HG03565 (cell line): ENCODE measurements at regions not wholly inside any gene's neighbourhood (a gene's known extent, or its start where the extent isn't known, plus 50 kb on each side); places are given as distances from the start of the nearest gene placed in this dataset.

ENCODE experiments used
- ATAC-seq: cut with Tn5 transposase; IDR thresholded peaks from one replicate; pipeline ENCODE4 v1.9.1; 2021; ENCODE audit warnings: mild to moderate bottlenecking, moderate library complexity; ENCODE audit not compliant: unreplicated experiment

DNA sequence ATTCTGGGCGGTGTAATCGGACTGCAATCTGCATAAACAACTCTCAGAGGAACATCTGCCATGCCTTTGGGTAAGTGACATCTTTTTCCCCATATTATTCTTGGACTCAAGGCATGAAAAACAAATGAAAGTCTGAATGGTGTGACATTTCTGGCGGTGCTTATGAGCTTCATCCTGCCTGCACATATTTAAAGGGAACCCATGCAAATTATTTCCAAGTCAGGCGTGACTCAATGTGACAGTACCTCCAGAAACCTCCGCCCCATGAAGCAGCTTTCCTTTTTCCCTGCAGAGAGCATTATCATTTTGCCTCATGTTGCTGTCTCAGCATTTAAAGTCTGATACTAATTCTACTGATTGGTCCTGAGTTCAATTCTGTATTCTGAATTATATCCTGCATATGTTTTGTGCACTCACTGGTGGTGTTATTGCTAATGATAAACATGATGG is 585.4 kb downstream of the SNAPC1 start:
- no peak for ATAC-seq

DNA sequence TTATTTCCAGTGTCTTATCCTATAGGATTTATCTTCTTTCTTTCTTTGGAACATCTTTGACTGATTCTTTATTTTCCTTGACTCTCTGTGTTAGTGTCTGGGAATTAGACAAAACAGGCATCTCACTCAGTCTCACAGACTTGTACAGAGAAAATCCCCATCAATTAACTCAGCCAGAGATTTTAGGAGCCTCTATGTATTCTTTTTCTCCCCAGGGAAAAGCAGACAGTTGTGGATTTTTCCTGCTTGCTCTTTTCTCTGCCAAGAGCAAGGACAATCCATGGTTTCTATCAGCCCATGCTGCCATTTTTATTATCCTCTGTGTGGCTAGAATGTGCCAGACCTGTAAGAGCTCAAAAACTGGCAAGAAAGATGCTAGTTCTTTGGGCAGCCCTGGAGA is 595.1 kb downstream of the SNAPC1 start:
- ATAC-seq = no peak

DNA sequence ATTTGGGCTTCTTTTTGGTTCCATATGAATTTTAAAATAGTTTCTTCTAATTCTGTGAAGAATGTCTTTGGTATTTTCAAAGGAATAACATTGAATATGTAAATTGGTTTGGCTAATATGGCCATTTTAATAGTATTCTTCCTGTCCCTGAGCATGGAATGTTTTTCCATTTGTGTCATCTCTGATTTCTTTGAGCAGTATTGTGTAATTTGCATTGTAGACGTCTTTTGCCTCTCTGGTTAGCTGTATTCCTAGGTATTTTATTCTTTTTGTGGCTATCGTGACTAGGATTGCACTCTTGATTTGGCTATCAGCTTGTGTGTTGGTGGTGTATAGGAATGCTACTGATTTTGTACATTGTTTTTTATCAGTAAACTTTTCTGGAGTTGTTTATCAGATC is 601.9 kb downstream of the SNAPC1 start:
- no peak for ATAC-seq

DNA sequence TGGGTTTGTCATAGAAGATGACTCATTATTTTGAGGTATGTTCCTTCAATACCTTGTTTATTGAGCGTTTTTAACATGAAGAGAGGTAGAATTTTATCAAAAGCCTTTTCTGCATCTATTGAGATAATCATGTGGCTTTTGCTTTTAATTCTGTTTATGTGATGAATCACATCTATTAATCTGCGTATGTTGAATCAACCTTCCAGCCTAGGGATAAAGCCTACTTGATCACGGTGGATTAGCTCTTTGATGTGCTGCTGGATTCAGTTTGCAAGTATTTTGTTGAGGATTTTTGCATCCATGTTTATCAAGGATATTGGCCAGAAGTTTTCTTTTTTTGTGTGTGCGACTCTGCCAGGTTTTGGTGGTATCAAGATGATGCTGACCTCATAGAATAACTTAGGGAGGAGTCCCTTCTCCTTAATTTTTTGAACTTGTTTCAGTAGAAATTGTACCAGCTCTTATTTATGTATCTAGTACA is 602.6 kb downstream of the SNAPC1 start:
- no peak for ATAC-seq

DNA sequence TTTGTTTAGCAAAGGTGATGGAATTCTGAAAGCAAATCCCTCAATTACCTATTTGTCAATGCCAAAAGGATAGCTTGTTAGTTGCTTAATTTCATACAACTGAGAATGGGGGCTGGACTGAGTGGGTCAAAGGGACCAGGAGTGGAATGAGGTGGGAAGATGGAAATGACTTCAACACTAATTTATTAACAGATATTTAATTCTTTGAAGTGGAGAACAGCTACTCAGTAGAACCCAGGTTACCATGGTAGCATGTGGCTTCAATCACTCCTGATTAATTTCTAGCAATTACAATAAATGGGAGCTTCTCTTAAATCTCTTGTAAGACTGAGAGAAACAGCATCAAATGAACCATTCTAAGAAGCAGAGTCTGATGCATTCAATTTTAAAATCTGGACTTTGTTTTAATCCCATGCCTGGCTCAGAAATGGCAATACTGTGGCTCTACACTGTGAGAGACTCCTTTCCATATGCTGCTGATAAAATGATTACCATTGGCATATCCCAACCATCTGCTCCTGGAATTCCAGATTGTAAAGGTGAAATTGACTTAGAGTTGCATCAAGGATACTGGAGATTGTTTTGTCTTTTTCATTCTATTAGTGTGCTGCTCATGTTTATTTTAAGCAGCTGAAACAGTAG is 607.8 kb downstream of the SNAPC1 start:
- ATAC-seq = no peak

DNA sequence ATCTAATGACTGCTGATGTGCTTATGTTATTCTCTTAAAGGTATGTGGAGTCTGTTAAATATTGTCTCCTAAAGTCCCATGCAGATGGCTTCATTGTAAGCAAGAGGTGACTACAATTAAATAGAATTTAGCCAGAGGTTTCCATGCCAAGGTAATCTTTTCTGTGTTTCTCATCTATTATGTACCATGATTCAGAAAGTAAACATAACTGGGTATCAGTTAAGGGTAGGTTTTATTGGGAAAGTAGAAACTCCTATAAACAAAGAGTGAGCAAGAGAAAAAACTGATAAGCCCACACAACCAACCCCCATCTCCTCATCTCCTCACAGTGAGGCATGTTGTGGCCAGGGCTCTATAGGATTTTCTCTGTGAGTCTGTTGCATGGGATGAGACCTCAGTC is 611.7 kb downstream of the SNAPC1 start:
- no peak for ATAC-seq

DNA sequence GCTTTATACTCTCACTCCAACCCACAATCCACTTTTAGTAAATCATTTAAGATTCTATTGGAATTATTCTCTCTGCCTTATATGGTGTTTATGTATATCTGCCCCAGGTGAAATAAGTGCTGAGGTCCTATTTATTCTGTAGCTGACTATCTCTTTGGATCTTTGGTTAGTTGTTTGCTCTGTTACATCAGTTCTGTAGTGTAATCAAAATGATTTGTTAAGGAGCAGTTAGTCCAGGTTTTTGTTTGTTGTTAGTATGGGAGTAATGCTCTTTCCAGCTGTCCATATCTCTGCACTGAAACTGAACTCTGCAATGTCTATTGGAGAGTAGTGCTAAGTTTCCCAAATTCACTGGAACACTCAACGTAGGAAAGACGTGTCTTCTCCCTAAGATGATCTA is 615.8 kb downstream of the SNAPC1 start:
- no peak for ATAC-seq

DNA sequence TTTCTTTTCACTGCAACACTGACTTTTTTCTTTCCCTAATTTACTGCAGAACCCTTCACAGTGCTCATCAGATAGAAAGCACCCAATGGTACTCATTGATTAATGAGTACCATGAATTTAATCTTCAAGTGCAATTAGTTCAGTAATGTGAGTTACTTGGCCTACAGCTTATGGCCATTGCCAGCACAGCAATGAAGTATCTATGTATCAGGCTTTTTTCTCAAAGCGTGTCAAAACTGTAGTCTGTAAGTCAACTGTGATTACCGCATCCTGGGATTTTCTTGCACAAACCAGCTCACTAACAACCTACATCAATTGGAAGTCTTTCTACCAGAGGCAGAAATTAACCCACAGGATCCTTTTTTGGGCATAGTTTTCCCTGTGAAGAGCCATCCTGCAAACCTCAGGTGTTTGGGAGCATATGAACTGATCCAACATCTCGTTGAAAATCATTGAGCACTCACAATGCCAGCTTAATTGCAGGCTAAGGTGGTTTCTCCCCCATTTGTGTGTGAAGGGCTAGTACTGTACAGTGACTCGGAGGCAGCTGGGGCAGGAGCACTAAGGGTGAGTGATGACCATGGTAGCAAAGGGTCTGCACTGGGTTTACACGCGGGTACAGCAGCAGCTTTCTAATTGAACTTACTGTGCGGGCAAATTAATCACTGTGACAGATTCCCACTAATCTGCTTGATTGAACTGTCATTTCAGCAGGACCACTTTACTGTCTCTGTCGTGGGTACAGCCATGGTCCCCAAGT is 619.3 kb downstream of the SNAPC1 start:
- no peak for ATAC-seq

DNA sequence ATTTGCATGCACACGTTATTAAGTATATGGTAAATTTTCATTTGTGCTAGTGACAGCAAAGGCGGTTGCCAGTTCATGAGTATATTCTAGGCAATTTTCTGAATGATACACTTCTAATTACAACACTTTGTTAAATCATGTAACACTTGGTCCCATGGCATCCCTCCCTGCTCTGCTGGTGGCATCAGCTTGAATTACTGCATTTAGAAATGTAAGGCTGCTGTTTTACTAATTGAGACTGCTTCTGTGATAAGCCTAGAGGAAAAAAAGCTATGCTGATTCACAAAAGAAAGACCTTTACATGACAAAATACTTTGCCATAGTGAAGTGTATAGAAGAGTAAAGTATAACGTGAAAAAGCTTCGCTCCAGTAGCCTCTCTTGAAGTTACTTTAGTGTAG is 636.1 kb downstream of the KCNH5 start:
- no peak for ATAC-seq

DNA sequence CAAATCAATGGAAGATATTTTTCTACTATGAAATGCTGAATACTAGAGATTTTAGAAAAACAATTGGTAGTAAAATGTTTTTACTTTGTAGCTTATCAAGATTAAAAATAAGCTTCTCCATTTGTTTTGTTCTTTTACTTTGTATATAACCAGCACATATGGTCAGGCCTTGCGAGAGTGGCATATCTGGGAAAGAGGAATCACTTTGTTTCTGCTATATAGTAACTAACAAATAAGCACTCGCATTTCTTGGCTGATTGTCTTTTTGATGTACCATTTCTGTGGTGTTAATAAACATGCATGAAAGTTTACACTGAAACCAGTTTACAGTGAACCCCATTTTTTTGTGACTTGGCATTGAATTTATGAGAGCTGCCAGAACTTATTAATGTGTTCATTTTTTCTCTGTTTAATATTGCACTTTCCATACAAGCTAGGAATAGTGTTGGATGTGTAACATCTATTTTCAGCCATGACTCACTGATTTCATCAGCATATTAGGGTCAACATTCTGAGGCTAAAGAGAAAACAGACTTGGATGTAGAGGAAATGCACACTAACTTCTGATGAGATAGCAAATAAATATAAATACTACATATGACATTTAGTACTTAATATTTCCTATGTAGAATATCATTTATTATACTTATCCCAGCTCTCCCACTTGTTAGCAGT is 635.5 kb downstream of the KCNH5 start:
- ATAC-seq = no peak

DNA sequence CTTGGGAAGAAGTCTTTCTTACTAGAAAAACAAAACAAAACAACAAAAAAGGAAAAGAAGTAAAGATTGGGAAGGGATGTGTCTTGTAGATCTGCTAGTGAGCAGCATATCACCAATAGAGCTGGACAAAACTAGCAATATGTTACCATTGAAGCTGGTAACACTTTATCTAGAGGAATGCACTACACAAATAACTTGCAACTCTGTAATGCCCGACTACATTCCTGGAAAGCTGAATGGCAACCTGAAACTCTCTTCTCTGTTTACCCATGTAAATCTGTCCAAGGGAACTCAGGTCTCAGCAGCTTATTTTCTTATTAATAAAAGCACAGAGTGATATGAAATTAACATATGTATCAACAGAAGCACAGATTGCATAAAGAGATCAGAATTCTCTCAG is 624.4 kb downstream of the KCNH5 start:
- ATAC-seq = no peak

DNA sequence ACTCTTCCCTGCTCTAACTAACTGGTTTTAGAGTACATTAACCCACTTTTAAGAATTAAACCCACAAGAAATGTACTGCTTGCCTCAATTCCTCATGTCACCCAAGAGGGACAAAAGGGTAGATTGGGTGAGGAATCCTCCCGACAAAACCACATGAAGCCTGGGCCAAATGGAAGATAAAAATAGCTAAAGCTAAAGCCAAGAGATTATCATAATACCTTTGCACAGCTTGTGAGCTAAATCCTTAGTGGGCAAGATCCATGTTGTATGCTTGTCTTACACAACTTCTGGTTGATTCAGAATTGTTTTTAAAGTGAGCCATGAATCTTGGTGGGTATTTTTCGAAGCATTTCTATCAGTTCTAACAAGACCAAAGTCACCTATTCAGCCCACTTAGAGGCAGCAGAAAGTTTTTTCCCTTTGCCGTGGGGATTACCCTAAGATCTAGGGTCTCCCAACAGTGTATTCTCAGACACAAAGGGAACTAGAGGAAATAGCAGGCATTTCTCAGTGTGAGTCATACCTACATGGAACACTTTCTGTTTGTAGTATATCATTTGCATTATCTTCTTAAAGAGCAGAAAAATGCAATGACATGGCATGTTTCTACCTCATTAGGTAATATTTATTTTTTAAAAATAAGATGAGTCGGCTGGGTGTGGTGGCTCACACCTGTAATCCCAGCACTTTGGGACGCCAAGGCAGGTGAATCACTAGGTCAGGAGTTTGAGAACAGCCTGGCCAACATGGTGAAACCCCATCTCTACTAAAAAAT is 616.6 kb downstream of the KCNH5 start:
- no peak for ATAC-seq

DNA sequence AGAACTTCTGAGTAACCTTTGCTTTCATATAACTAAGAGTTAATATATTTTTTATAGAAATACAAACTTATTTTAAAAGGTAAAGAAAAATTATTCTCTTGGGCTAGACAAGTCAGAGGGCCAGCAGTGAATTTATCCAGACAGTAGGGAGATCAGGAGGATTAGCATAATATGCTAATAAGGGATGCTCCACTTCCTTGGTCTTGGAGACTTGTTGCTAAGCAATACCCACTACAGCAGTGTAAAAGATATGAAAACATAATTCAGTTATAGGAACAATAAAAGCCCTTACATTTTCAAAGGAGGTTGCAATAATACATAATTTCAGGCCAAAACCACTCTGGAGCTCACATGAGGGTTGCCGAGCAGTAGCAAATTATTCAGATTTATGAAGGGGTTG is 615.6 kb downstream of the KCNH5 start:
- no peak for ATAC-seq

DNA sequence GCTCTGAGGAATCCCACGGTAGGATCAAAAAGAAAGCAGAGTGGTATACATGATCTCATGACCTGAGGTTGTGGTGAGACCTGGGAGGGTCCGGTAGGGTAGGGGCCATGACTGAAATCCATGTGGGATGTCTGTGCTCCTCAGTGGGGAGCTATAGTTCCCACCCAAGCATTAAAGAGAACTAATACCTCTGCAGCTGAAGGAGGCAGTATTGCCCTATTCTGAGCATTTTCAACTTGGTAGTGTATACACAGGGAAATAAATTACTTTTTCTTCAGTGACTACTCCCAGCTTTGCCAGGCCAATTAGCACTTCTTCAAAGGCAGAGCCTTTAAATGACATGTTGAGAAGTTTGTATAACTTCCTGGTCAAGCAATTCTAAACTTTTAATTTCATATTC is 613.8 kb downstream of the KCNH5 start:
- no peak for ATAC-seq

DNA sequence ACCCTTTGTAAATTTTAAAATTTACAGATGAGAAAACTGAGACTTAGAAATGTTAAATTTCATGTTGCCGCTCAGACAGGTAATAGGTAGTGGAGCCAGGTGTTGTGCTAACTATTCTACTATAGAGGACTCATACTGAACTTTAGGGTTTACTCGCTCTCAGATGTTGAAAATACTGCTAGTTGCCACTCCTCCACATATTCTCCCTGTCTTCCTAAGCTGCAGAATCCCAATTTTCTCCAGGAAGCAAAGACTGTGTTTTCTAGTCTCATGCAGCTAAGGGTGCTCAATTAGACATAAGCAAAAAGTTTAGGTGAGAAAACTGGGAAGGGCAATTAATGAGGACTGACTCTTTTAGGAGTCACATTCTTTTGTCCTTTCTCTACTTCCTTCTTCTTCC is 612.3 kb downstream of the KCNH5 start:
- ATAC-seq = no peak

DNA sequence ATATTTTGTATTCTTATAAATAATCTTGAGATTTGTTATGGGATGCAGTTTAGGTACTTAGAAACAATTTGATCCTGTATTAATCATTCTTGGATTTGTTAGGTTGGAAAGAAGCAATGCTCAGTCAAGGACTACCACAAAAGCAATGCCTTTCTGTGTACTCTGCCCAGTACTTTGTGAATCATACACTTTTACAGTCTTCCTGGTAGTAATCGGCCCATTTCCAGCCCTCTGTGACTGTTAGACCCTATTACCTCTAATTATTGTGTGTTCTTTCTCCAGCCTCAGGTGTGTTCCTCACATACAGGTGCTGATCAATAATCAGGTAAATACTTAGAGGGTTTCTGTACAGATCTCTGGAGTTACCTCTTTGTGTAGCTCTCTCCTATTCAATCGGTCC is 609.0 kb downstream of the KCNH5 start:
- no peak for ATAC-seq

DNA sequence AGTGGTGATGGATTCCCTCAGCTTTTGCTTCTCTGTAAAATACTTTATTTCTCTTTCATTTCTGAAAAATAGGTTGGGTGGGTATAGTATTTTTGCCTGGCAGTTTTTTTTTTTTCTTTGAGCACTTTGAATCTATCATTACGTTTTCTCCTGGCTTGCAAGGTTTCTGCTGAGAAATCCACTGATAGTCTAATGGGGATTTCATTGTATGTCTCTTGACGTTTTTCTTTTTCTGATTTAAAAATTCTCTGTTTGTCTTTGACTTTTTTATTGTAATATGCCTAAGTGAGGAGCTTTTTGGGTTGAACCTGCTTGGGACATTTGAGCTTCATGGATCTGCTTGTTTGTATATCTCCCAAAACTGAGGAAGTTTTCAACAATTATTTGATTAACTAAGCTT is 606.0 kb downstream of the KCNH5 start:
- ATAC-seq = no peak

DNA sequence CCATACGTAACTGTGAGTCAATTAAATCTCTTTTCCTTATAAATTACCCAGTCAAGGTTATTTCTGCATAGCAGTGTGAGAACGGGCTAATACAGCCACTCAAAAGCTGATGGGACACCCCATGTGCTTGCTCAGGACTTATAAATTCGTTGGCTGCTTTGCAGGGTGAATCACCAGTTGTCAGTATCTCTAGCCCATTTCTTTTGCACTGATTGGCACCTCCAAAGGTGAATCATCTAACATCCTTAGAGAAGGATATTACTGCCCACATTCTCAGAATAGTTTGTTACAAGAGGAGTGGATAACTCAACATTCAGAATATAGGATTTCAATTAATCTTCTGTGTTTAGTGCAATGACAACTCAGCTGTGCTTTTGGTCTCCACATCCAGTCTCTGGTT is 601.5 kb downstream of the KCNH5 start:
- ATAC-seq = no peak

DNA sequence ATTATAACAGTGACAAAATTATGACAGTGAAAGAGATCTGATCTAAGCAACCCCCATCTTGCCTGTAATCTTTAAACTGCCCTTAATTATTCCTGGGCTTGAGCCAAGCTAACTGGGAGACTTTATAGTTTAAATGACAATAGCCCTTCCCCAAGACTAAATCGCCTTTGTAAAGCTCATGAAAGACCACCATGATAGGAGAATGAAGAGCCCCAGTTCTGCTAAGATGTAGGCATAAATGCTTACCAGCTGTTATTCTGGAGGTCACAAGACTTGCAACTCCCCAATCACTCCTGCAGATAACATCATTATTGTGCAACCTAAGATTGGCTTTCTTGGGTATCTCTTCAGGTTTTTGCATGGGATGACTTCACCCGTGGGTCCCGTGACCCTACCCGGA is 599.7 kb downstream of the KCNH5 start:
- ATAC-seq = no peak

DNA sequence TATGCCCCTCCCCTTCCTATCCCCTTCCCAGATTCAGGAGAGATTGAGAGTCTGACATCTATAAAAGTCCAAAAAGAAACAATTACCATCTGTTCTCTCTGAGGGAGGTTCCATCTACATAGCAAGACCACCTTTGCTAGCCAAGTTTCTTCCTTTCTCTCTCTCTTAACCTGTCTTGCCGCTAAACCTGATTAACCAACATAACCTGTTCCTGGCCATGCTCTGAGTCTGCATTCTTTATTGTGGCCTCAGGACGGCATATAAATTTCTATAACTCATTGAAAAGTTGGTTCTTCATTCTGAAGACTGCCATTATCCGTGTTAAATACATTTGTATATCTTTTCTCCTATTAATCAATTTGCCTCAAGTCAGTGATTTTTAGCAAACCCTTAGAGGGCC is 594.0 kb downstream of the KCNH5 start:
- ATAC-seq = no peak

DNA sequence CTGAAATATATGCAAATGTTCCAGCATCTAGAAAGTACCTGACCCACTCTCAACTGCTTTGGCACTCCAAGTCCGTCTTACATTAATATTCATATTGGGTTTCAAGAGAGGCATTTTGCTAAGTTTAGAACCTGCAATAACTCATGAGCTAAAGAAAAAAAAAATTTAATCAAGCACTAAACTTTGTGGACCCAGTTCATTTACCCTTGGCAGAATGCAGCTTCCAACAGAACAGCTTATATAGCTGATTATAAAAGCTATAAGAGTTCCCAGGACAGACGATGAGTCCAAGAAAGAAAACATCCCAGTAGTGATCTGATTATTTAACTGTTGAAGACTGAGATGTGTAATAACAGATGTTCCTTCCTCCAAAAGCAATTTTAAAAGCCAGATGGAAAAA is 592.0 kb downstream of the KCNH5 start:
- no peak for ATAC-seq
